HEK293T (cell line): ENCODE measurements at regions not wholly inside any gene's neighbourhood (a gene's known extent, or its start where the extent isn't known, plus 50 kb on each side); places are given as distances from the start of the nearest gene placed in this dataset.

ENCODE experiments used
- CTBP1 ChIP-seq: fragments of 450-650 bp; IDR thresholded peaks from 2 replicates; pipeline ENCODE4 v1.6.1; 2016; ENCODE audit warnings: borderline replicate concordance
- ELF4 ChIP-seq: fragments of 450-650 bp; IDR thresholded peaks from 2 replicates; pipeline ENCODE4 v1.6.1; 2017; ENCODE audit warnings: antibody characterized with exemption
- FOXK2 ChIP-seq: fragments of 450-650 bp; IDR thresholded peaks from 2 replicates; pipeline ENCODE4 v1.6.1; 2016; ENCODE audit warnings: mild to moderate bottlenecking
- L3MBTL2 ChIP-seq: fragments of 450-650 bp; conservative IDR thresholded peaks from 2 replicates; pipeline ENCODE4 v1.6.1; 2016; ENCODE audit warnings: mild to moderate bottlenecking
- NFRKB ChIP-seq: fragments of 450-650 bp; IDR thresholded peaks from 2 replicates; pipeline ENCODE4 v1.6.1; 2016; ENCODE audit warnings: mild to moderate bottlenecking, moderate library complexity
- SP1 ChIP-seq: fragments of 450-650 bp; IDR thresholded peaks from 2 replicates; pipeline ENCODE4 v1.6.1; 2017
- SUZ12 ChIP-seq: fragments of 450-650 bp; IDR thresholded peaks from 2 replicates; pipeline ENCODE4 v1.6.1; 2016; ENCODE audit warnings: mild to moderate bottlenecking

- no peak for TF ChIP-seq SP1
- TF ChIP-seq ELF4: no peak
- TF ChIP-seq SUZ12: no peak
- TF ChIP-seq NFRKB: no peak
- TF ChIP-seq L3MBTL2: no peak
- TF ChIP-seq CTBP1: no peak
- no peak for TF ChIP-seq FOXK2
Measured at GRCh38 chr9:31535651-31536050, 848.8 kb upstream of the ACO1 start.
